ENCODE measurements at regions not wholly inside any gene's neighbourhood (a gene's known extent, or its start where the extent isn't known, plus 50 kb on each side); places are given as distances from the start of the nearest gene placed in this dataset.

DNA sequence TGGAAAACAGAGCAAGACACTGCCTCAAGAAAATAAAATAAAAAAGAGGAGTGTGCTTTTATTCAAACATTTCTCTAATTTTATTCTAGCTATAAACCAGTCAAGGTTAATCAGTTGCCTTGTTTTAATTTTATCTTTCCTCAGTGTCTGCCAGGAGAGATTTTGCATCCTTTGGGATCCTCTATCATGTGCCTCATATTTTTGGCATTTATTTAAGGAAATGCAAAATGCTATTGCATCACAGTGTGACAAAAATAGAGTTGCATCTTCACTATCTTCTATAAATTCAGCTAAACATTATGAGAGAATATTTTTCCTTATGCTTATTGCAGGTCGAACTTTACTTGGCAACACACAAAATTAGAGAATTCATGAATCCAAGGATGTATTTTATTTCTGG is 639.0 kb upstream of the KLF12 start:
- no peak overlapping the region for H3K27ac ChIP-seq
- TF ChIP-seq, protein P1, sequence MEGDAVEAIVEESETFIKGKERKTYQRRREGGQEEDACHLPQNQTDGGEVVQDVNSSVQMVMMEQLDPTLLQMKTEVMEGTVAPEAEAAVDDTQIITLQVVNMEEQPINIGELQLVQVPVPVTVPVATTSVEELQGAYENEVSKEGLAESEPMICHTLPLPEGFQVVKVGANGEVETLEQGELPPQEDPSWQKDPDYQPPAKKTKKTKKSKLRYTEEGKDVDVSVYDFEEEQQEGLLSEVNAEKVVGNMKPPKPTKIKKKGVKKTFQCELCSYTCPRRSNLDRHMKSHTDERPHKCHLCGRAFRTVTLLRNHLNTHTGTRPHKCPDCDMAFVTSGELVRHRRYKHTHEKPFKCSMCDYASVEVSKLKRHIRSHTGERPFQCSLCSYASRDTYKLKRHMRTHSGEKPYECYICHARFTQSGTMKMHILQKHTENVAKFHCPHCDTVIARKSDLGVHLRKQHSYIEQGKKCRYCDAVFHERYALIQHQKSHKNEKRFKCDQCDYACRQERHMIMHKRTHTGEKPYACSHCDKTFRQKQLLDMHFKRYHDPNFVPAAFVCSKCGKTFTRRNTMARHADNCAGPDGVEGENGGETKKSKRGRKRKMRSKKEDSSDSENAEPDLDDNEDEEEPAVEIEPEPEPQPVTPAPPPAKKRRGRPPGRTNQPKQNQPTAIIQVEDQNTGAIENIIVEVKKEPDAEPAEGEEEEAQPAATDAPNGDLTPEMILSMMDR (conservative IDR thresholded peaks at IDR 0.05), result no peak

DNA sequence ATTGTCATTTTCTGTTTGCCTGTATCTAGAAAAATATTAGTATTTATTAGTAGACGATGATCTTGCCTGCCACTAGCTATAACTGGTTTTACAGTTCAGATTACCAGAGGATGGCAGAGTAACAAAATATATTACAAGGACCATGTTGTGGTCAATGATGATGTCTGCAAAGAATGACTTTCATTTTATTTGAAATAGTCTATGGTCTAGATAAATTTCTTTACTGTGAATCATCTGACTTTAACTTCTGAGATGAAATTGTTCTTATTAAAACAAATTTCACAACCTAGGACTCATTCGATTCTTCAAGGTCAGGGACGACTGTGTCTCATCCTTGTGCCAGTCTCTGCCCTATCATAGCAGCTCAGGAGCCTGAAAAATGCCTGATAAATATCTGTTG is 637.8 kb upstream of the KLF12 start:
- H3K27ac ChIP-seq, result no peak overlapping the region

DNA sequence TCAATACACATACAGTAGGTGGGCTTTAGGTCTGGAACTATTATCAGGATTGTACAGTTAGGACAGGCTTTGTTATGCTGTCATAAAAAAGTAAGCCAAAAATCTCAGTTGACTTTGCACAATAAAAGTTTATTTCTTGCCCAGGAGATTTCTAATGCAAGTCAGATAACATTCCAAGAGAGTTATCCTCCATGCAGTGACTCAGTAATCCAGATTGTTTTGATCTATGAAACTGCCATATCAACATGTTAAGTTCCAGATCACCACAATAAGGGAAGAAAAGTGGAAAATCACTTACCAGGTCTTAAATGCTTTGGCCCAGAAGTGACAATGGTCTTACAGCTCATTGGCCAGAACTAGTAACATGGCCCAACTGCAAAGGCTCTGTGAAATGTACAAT is 636.2 kb upstream of the KLF12 start:
- TF ChIP-seq, protein P1 (conservative IDR thresholded peaks at IDR 0.05), result no peak
- H3K27ac ChIP-seq, result no peak overlapping the region

More for the DNA sequence above, 637.8 kb upstream of the KLF12 start:
- TF ChIP-seq, protein P1 (conservative IDR thresholded peaks at IDR 0.05), result no peak

DNA sequence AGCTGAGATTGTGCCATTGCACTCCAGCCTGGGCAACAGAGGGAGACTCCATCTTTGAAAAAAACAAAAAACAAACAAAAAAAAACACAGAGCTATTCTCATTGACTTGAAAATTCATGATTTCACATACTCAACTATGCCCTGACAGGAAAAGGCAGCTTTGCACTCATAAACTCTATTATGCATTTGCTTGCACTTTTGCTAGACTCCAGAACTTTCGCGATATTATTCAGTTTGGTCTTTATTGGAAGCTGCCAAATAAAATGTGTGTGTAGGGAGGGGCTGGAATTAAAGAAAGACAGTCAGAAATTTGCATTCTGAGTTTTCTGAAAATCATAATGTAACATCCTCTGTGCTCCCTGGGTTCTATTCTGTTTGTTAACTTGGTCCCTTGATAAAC is 635.1 kb upstream of the KLF12 start:
- TF ChIP-seq, protein P1 (conservative IDR thresholded peaks at IDR 0.05), result no peak
- H3K27ac ChIP-seq, result no peak overlapping the region

DNA sequence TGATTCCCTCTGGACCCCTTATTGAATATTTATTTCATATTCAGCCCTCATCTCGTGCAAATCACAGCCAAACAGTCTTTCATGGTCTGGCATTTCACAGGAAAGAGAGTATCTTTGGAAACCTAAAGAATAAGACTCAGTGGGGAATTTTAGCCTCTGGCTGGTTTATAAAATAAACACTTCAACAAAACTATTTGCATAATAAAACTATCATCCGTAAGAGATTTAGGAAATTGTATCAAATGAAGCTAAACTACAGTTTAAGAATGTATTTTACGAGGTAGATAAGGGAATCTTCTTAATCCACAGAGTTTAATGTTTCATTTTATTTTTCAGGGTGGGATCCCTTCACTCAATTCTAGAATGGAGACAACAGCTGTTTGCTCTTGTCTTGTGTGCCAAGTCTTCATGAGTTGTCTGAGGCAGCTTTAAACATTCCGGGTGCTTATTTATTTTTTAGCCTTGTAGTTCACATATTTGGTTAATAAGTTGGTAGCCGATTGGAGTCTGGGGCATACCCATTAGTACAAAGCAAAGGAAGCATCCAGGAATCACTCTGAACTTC is 634.4 kb upstream of the KLF12 start:
- TF ChIP-seq, protein P1 (conservative IDR thresholded peaks at IDR 0.05), result no peak
- H3K27ac ChIP-seq, result no peak overlapping the region

DNA sequence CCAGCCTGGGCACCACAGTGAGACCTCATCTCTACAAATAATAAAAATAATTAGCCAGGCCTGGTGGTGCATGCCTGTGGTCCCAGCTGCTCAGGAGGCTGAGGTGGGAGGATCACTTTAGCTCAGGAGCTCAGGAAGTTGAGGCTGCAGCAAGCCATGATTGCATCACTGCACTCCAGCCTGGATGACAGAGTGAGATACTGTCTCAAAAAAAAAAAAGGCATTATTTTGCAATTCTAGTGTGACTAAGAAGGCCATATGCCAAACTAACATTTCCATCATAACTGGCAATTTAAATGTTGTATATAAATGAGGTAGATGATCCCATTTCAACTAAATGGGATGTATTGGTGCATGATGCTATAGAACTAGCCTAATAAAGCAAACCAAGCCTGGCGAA is 632.8 kb upstream of the KLF12 start:
- TF ChIP-seq, protein P1 (conservative IDR thresholded peaks at IDR 0.05), result no peak
- H3K27ac ChIP-seq, result no peak overlapping the region

DNA sequence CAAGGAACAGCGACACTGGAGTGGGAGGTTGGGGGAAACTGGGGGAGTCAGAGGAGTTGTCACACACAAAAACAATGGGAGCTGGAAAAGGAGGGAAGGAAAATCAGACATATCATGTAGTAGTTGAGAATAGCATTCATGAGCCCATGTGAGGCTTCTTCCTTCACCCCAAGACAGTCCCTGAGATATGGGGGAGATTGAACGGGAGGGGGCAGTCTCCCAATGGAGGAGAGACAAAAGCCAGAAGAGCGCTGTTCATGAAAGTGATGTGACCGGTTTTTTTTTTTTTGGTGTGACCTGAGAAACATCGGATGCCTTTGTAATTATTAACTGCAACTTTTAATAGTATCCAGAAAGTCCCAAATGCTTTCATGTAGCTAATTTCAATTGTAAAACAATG is 631.8 kb upstream of the KLF12 start:
- TF ChIP-seq, protein P1 (conservative IDR thresholded peaks at IDR 0.05), result no peak
- H3K27ac ChIP-seq, result no peak overlapping the region
